ENCODE measurements at regions not wholly inside any gene's neighbourhood (a gene's known extent, or its start where the extent isn't known, plus 50 kb on each side); places are given as distances from the start of the nearest gene placed in this dataset.

DNA sequence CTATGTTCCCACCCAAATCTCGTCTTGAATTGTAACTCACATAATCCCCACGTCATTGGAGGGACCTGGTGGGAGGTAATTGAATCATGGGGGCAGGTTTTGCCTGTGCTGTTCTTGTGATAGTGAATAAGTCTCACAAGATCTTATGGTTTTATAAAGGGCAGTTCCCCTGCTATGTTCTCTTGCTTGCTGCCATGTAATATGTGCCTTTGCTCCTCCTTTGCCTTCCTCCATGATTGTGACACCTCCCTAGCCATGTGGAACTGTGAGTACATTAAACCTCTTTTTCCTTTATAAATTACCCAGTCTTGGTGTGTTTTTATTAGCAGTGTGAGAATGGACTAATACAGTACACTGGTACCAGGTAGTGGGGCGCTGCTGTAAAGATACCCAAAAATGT, 177.6 kb upstream of the SYT10 start:
- WGBS (ENCODE audit: extremely low coverage, insufficient read length, low lambda C conversion rate) = no CpG with 5 or more reads among the region's 3 CpGs
- Histone ChIP-seq H3K9me3 (ENCODE audit: control insufficient read depth, low read depth, low read length) (peaks cover 15% of the 10 kb centered on the region), H4K91ac (ENCODE audit: insufficient read length, low read depth, low read length) (no peak overlapping the region), H3K27me3 (ENCODE audit: insufficient read depth, low read length) (no peaks in the 10 kb centered on the region), H4K8ac (replicated peaks; ENCODE audit: insufficient read length, low read depth, low read length) (no peak overlapping the region), H3K4me2 (ENCODE audit: insufficient read depth, insufficient read length, low read length) (no peak overlapping the region), H3K79me1 (ENCODE audit: insufficient read depth, low read depth, low read length, poor library complexity, severe bottlenecking) (no peaks in the 10 kb centered on the region), H3K4ac (ENCODE audit: low read depth, low read length) (no peak overlapping the region), H2BK20ac (ENCODE audit: low read depth, low read length, poor library complexity, severe bottlenecking) (no peak overlapping the region), H3K14ac (ENCODE audit: insufficient read depth, low read length) (no peak overlapping the region), H2BK12ac (ENCODE audit: insufficient read length, low read depth, low read length) (no peak overlapping the region), H3K23me2 (ENCODE audit: insufficient read length, low read depth, low read length, poor library complexity, severe bottlenecking) (no peaks in the 10 kb centered on the region), H3T11ph (ENCODE audit: low read length) (no peak overlapping the region), H2BK120ac (ENCODE audit: low read depth, low read length, poor library complexity, severe bottlenecking) (no peak overlapping the region), H3K18ac (ENCODE audit: insufficient read length, low read depth, low read length) (no peak overlapping the region), H2AFZ (ENCODE audit: low read length) (no peak overlapping the region), H3K79me2 (ENCODE audit: insufficient read depth, low read length) (no peaks in the 10 kb centered on the region), H3K23ac (ENCODE audit: insufficient read length, low read depth, low read length) (no peak overlapping the region), H2AK5ac (ENCODE audit: insufficient read length, low read length) (no peak overlapping the region), H2BK5ac (ENCODE audit: insufficient read length, low read length) (no peak overlapping the region), H3K9ac (ENCODE audit: extremely low read depth, insufficient read length, low read length) (no peak overlapping the region), H3K56ac (ENCODE audit: insufficient read length, low read depth, low read length) (no peak overlapping the region), H2BK15ac (ENCODE audit: low read depth, low read length) (no peak overlapping the region), H4K20me1 (ENCODE audit: control insufficient read depth, insufficient read depth, insufficient read length) (no peaks in the 10 kb centered on the region), H3K4me1 (ENCODE audit: insufficient read depth, low read length) (no peaks in the 10 kb centered on the region), H3K27ac (ENCODE audit: insufficient read length, low read depth, low read length) (no peak overlapping the region), H4K5ac (ENCODE audit: insufficient read length, low read depth, low read length) (no peak overlapping the region)
- Mint-ChIP-seq H3K9me3 (peaks cover 25 to 36% of the 10 kb centered on the region in 2 experiments), H3K36me3 (ENCODE audit: insufficient read depth in 1 of 3, low read depth in 3 of 3) (peaks cover 18 to 30% (median 27%) of the 10 kb centered on the region in 3 experiments), H3K4me3 (no peak overlapping the region), H3K27ac (no peak overlapping the region), H3K4me1 (no peaks in the 10 kb centered on the region), H3K27me3 (ENCODE audit: low read depth) (no peaks in the 10 kb centered on the region)
- no peak for DNase-seq
- no peak for TF ChIP-seq CTCF (conservative IDR thresholded peaks at IDR 0.05)

Data from H9 (cell line).